ENCODE measurements at regions not wholly inside any gene's neighbourhood (a gene's known extent, or its start where the extent isn't known, plus 50 kb on each side); places are given as distances from the start of the nearest gene placed in this dataset.

DNA sequence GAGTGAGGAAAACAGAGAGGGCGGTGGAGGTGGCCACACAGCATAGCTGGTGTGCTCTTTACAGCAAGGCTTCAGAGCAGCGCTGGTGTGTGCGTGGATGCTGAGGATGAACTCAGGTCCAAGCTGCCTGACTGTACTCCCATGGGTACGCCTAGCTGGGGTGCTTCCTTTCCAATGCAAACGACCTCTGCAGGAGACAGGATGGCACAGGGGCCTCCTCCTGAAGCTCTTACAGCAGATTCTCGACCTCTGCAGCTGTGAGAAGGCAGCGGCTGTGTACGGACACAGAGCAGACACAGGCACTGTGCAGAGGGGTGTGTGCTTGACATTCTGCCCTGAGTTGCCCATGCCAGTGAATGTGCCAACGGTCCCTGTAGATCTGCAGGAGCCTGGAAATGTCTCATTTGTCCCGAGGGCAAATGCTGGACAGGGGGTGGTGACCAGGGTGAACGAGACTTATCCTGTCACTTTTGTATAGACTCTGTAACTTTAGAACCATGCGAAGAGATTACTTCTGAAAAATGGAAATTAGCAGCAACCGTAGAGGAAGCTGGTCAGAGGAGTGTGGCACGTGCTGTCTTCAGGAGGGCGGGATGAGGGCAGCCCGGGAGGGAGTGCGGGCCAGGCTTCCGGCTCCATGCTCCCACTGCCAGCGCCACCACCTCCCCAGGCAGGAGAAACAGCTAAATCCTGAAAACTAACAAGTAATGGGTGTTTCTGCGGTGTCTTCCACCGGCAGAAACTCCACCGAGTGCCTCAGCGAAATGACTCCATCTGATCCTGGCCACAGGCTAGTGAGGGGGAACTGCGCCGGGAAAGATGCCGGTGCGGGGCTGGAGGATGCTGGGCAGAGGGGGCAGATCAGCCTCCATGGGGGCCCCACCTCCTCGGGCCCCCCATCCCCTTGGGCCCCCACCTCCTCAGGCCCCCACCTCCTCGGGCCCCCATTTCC lies 120.9 kb upstream of the RPS6KA2 start:
- TF ChIP-seq POLR2AphosphoS5 (IDR thresholded peaks at IDR 0.05; ENCODE audit: low read depth, low read length) (no peak), SP1 (IDR thresholded peaks at IDR 0.05) (no peak), SP1 (CRISPR knock-in tag; IDR thresholded peaks at IDR 0.05) (no peak), JUND (CRISPR knock-in tag; IDR thresholded peaks at IDR 0.05) (no peak), HCFC1 (IDR thresholded peaks at IDR 0.05; ENCODE audit: low read depth, low read length) (no peak), KAT8 (CRISPR knock-in tag; IDR thresholded peaks at IDR 0.05) (no peak), ZBTB7A (CRISPR knock-in tag; IDR thresholded peaks at IDR 0.05) (no peak)
- TF ChIP-seq, protein P1, sequence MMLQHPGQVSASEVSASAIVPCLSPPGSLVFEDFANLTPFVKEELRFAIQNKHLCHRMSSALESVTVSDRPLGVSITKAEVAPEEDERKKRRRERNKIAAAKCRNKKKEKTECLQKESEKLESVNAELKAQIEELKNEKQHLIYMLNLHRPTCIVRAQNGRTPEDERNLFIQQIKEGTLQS (CRISPR knock-in tag; IDR thresholded peaks at IDR 0.05), result no peak

Data from HepG2 (cell line).